Skin of body (tissue), 1 donor: ENCODE measurements at regions not wholly inside any gene's neighbourhood (a gene's known extent, or its start where the extent isn't known, plus 50 kb on each side); places are given as distances from the start of the nearest gene placed in this dataset.
A peak's percentile ranks its signal among the peaks of the same experiment; 100 is the strongest.
"Not testable (repeated sequence)": the region's sequence is repeated elsewhere in the genome, so short reads cannot be mapped to it uniquely, and the experiment has no call there.

Experiments
- DNase-seq: peaks from one replicate; lab custom pipeline; 2025; lab: John Stamatoyannopoulos, UW

DNA sequence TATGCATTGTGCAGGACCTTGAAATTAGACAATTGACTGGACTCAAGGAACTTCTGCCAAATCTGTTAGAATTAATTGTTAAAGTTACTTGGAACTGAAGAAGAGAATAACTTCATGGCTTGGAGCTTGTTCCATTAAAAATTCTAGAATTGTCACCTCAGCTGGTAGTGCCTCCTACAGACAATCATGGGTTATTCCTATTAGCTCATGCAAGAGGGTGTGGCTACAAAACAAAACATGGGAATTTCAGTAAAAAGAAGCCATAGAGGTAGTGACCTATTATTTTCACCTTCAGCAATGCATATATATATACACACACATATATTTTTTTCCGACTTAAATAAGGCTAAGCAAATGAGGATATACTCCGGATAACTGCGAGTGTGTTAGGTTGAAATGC is 181.9 kb upstream of the DTNA start:
- no peak for DNase-seq

DNA sequence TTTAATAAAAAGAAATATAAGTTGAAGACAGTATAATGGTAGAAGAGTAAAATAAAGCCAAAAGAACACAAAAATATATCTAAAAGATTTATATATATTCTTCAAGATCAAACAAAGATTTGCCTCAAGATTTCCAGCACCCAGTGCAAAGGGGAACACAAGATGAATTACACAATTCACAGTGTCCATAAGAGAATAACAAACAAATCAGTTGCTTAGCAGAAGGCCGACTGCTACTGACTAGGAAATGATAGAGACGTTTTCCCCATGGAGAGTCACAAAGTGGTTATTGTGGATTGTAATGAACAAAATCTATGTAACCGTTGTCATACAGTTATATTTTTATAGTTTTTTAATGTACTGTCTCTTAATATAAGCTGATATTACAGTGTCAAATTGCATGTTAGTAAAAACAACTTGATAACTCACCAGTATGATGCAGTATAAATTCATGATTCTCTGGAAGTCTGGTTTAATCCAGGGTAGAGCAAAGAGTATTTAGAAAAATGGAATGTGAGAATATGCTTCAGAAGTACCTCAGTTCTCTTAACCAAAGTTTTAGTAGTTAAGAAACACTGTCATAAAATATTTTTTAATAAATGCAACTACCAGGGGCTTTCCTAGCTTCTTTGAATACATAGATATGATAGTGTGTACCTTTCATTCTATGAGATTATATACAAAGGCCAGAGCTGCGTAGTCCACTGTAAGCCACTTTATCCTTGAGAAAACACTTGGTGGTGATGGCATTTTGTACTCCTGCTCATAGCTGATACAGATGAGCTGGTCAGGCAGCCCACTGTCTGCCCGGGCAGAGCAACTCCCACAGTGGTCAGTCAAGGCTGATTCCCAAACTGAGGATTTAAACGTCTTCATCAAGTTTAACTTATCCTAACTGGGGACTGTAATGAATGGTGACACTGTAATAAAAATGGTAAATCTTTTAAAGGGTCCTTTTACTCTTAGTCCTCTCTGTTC is 180.5 kb upstream of the DTNA start:
- DNase-seq, result no peak

DNA sequence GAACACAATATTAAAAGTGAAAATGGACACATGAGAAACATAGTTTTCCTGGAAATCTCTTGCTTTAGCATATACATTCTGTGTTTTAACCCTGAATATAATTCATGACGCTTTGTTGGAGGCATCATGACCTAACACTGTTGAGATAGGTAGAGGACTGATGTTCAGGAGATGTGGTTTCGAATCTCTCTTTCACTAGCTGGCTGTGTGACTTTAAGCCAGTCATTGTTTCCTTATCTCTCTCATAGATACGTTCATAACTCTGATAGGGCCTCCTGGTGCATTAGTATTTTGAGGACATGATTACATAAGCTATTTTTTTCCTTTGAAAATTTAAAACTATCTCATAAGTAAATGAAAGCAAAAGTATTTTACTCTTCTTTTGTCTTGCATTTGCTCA is 179.0 kb upstream of the DTNA start:
- no peak for DNase-seq

DNA sequence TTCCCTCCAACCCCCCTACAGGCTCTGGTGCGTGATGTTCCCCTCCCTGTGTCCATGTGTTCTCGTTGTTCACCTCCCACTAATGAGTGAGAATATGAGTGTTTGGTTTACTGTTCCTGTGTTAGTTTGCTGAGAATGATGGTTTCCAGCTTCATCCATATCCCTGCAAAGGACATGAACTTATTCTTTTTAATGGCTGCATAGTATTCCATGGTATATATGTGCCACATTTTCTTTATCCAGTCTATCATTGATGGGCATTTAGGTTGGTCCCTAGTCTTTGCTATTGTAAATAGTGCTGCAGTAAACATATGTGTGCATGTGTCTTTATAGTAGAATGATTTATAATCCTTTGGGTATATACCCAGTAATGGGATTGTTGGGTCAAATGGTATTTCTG is 175.5 kb upstream of the DTNA start:
- DNase-seq, result not testable (repeated sequence)

DNA sequence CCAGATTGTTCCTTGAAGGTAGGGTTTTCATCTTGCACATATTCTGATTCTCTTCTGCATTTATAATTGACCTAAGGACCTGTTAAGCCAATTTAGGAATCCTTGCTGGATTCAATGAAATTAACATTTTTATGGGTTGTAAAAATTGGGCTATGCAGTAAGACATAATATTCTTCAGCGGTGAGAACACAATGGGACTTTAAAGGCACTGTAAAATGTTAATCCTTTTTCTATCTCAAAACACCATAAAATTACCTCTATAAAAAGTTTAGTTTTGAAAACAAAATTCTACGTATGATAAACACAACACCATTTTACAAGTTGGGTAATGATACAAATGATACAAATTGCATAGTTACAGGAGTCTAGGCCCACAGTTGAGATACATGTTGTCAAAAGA is 169.2 kb upstream of the DTNA start:
- no peak for DNase-seq

DNA sequence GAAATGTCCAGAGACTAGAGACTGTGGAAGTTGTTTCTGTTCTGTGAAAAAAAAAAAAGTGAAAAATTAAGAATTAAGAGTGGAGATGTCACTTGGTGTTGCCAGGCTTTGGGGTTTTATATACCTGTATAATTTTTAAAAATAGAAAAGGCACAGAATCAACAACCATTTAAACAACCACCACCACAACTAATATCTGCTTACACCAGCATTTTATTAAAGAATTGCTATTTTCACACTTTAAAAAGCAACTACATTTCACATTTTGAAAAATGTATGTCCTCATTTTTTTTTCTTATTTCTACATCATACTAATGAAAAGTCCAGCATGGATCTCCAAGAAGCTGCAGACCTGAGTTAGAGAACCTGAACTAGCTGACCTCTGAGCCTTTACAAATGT is 167.5 kb upstream of the DTNA start:
- DNase-seq, result no peak

DNA sequence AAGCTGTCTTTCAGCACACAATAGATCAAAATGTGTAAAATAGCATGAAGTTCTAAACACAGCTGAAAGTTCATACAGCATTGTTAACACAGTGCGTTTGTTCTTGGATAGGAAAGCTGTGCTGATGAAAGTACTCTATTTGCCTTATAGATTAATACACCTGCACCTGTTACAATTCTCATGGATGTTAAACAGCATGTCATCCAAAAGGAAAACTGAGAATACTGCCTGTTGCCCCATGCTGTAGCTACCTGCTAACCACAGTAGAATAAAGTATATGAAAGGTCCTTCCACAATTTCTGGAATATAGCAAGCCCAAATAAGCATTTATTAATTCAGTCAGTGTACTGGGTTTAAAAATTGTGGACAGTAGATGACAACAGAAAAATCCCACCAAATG is 166.7 kb upstream of the DTNA start:
- DNase-seq, result no peak

DNA sequence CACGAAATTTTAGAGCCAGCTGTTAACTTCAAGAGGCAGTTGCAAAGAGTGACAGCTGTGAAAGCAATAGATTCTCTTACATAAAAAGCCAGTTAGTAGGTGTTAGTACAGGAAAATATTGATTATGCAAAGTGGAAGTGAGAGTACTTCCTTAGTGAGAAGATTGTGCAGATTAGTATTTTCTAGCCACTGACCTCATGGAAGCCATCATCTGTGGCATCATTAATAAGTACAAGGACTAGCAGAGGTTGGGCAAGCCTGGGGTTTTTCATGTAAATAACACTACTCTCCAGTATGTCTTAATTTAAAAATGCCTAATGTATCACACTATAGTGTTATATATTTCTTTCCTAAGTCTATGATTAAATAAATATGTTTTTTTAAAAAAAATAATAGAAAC is 166.2 kb upstream of the DTNA start:
- DNase-seq, result no peak

DNA sequence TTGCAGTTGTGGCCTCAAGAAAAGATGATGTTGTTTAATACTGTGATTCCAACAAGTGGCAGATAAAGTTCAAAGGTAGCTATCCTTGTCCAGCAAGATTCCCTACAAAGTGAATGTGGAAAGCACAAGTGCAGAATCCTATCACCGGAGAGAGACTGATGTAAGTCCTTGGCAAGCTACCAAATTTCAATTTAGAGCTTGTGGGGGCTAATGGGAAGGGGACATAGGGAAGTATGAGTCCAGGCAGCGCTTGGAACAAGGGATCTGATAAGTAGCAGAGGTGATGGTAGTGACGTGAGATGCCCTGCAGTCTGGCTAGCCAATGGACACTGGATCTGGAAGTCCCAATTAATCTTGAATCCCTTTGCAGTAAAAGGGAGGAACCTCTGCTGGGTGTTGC is 165.2 kb upstream of the DTNA start:
- DNase-seq, result no peak

DNA sequence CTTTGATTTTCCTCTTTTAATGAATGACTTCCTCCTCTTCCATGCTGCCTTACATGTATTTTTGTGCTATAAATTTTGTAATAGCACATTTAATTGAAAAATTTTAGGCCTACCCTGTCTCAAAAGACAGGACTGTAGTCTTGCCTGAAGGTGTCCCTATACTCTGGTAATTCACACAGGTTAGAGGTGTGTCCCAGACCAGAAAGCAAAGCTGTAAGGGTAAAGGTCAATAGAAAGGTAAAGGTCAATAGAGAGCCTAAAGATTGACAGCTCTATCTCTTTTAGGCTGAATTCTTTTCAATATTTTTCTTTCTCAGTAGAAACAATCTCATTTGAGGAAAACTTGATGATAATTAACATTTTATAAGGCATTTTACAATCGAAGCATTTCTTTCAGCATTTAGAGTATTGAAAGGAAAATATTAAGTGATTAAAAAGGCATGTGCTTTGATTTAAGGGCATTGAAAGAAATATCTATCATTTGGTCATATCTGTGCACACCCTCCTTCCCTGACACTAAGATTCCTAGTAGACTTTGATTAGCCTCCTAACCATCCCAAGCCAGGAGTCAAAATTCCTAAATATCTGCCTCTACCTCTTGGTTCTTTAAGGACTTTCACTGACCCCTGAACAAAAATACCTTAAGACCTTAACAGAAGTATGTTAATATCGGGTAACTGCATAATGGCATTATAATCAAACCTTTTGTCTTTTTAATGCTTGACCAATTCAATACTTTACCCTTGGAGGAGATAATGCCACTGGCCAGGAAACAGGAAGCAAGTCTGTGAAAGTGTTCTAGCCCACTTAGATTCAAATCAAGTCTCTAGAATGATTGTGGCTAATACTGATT is 161.8 kb upstream of the DTNA start:
- DNase-seq, result no peak

DNA sequence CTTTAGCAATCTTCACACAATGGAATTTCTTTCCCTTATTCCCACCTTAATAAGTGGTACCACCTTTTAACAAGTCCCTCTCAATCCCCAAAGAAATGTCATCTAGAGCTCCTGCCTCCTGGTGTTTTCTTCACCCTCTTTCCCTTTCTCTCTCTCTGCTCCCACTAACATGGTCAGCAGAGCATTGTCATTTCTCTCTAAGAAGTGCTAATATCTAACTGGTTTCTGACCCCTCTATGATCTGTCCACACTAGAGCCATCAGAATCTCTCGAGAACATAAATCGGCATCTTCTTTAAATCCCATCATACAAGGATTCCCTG is 161.2 kb upstream of the DTNA start:
- no peak for DNase-seq

DNA sequence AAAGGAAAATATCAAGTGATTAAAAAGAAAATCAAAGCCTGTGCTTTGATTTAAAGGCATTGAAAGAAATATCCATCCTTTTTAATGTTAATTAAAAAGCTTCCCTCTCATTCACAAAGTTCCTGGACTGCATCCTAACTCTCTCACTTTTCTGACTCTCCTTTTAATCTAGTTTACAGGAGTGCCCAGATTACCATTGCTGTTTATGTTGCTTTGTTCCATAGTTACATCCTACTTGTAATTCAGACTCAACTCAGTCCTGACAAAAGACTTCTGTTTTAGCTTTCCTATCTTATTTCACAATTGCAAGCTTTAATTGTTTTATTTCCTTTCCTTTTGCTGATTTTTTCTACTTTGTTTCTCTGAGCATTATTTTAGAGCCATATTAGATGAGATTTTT is 160.7 kb upstream of the DTNA start:
- DNase-seq, result no peak

DNA sequence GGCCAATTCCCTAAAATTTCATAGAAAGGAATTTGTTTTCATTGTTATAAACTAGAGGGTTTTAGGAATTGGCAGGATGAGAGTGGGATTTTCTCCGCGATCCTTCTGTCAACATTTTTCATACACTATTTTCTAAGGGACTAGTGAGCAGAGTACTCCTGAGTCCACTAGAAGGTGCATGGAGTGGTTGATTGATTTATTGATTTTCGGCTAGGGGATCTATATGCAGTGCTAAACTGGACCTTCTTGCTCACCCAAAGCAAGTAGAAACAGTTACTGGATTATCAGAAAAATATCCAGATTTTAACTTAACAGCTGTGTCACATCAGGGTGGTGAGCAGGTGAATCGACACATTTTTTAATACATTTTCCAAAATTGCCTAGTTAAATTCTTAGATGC is 159.9 kb upstream of the DTNA start:
- DNase-seq, result no peak

DNA sequence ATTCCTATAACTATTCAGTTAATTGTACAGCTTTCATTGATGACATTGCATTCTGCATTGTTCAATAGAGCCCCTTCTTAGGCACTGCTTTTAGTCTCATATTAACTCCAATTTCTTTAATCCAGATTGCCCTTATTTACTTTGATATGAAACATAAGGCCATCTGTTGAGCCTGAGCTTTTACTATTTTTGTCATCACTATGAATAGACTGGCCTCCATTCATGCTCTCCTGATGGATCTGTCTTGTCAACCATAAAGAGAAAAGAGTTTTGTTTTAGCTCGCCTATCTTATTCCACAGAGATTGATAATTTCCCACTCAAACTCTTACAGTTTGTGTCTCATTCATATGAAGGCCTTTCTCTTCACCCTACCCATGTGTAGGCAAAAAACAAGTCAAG is 159.2 kb upstream of the DTNA start:
- DNase-seq, result no peak

DNA sequence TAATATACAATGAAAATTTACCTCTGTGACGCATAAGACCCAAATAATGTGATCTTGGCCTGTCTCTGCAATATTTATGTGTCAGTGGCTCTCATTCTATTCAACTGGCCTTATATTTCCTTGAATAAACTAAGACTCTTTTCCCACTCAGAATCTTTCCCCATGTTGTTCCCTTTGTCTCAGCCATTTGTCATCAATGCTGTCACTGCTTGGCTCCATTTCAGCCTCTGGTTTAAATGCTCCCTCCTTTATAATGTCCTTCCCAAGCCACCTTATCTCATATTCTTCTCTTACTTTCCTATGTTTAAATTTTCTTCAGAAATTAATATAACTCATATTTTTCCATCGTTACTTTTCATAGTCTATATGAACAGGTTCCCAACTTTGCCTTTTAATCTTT is 158.3 kb upstream of the DTNA start:
- no peak for DNase-seq

DNA sequence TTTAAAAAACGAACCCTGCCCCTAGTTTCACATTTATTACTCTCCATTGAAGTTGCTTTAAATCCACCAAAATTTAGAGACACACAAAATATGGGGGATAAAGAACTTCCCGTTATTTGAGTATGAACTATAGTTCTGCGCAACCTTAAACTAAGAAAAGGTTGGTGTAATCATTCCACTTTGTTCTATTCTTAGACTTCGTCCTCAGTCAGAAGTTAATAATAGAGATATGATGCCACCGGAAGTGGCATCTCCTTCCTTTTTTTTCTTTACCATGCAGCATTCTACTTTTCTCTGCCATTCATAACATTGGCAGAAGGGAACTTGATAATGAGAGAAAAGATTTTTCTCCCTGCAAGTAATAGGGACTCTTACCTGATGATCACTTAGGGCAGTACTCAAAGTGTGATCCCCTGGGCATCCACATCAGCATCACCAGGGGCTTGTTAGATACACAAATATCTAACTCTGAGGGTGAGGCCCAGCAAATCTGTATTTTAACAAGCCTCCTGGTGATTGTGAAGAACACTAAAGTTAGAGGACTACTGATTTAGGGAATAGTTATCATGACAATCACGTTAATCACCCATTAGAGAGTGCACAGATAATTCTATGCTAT is 147.7 kb upstream of the DTNA start:
- no peak for DNase-seq

DNA sequence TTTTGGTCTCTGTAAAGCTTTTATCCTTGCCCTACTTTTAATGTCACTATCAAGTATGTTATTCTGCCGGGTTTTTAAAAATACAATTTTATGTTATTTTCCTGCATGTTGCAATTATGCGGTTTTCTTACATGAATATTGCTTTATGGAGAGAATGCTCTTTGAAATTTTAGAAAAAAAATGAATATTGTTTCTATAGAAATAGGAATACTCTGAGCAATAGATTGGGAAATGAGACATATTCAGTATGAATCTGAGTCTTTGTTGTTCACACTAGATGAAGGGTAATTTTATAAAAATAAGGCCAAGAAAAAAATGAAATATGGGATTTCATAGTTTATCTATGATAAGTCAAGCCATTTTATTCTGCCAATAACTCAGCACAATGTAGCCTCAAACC is 142.2 kb upstream of the DTNA start:
- DNase-seq, result no peak

DNA sequence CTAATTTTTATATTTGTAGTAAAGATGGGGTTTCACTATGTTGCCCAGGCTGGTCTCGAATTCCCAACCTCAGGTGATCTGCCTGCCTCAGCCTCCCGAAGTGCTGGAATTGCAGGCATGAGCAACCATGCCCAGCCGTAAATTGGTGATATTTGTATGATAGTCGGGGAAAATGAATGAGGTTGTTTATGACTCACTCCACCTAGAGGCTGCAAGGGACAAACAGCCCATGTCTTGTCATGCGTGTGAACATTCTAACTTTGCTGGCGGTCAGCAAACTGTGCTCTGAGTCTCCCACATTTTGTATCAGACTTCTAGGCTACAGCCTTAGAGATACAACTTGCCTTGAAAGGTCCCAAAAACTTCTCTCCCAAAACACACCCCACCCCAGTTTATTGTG is 133.5 kb upstream of the DTNA start:
- no peak for DNase-seq

DNA sequence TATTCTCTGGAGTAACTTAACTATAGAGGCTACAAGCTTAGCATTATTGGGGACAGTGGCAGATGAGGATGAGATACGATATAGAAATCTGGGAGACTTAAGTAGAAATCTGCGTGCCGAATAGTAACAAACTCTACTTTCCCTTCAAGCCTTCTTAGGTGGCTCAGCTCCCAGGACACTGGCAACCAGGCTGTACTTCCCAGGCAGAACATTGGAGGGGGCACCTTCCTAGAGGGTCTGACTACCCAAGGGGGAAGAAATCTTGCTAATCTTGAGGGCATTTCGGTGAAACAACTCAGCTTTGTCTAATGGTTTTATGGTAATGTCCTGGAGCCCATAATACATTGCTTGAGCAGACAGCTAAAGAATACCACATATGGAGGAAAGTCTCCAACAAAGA is 126.2 kb upstream of the DTNA start:
- DNase-seq, result no peak

DNA sequence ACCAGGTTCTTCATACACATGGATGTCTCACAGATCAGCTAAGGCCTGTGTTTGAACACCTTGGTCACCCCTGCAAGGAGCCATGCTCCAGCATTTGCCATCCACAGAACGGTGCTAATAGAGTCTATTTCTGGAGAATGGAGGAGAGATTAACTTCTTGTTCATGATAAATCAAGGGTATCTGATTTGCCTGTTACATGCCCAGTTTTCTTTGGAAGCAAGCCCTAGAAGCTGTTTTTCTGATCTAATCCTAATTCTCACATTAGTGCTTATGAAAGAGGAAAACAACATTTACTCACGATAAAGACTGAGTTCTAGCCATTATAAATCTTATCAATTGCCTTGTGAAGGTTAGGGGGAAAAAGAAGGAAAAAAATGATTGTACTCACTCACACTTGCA is 119.6 kb upstream of the DTNA start:
- DNase-seq, result no peak

DNA sequence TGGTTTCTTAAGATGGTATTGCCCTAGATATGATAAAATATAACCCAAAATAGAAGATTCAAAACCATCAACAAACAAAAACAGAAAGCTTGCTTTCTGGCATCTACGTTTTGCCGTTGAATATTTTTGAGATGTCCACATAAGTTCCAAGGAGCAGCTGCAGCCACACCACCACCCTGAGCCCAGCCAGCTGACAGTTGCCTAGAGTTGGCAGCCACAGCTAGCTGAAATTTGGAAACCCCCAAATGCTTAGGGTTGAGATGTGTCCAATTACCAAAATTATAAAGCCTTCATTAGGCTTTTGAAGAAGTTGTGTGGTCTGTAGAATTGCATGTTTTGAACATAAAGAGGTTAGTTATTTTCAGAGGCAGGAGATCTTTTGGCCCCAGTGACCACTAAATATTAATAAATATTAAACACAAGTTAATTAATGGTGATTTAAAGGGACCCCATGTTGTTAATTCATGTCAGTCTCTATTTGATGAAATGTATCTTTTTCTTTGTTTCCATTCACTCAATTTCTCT is 118.1 kb upstream of the DTNA start:
- DNase-seq, result peak; percentile 4

DNA sequence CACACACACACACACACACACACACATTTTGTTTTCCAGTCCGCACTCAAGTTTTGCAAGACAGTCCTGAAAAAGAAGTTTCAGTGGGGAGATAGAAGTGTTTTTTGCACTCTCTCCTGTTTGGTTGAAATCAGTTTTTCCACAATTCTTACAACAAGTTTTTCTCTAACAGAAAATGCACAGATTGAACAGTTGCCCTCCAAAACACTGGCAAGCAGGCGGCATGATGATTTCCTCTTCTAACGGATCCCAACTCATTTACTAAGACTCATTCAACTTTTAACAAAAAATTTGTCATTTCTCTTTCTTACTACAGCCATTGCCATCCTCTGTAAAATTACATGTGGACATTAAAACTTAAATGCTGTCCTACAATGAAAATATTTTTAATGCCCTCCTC is 117.6 kb upstream of the DTNA start:
- DNase-seq, result no peak
